ENCODE measurements at regions not wholly inside any gene's neighbourhood (a gene's known extent, or its start where the extent isn't known, plus 50 kb on each side); places are given as distances from the start of the nearest gene placed in this dataset.

DNA sequence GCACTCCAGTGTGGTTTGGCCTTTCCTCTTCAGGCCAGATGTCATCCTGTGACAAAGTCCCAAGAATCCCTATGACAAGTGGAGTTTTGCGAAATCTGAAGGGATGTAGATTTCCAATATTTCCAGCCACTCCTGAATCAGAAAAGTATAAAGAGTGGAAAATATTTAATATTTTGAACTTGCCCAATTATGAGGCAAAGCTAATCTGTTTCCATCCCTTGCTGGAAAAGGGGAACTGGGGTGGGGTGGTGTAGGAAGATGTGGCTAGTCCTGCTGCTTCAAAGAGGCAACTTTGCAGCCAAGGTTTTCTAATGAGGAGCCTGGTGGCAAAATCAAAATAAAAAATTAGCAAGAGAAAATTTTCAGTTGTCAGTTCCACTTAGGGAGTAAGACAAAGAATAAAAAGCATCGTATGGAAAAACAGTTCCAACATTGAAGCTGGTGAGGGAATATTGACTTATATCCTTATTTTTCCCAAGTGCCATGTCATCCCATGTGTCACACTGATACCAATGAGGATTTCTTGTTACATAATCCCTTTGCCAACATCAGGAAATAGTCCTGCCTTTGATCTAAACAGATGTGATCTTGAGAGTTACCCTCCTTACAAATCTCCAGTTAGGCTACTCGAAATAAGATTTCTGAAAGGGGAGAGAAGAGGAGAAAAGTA, 480.0 kb upstream of the JARID2 start:
- CTCF ChIA-PET: no interaction called here
- no peak overlapping the region for H3K4me3 ChIP-seq (replicated peaks in 1 of 2; ENCODE audit: low read depth in 1 of 2, low read length in 2 of 2)
- H3K79me2 ChIP-seq (ENCODE audit: insufficient read depth, low read length): no peaks in the 10 kb centered on the region
- no peak for DNase-seq (ENCODE audit: low read depth, low spot score)
- H3K4me2 ChIP-seq (ENCODE audit: low read length): 0 out of 2 replicates have a peak overlapping the region, but pooled peaks have one; percentile 16
- H3K9me3 ChIP-seq (ENCODE audit: control insufficient read depth in 1 of 2, insufficient read depth in 1 of 2, low read depth in 1 of 2, low read length in 2 of 2): no peaks in the 10 kb centered on the region
- H3K36me3 ChIP-seq (ENCODE audit: control insufficient read depth in 1 of 2, insufficient read depth in 2 of 2, low read length in 2 of 2): no peaks in the 10 kb centered on the region
- peaks cover 0 to 25% of the 10 kb centered on the region in 2 experiments; a peak in 2 of 4 replicates for H3K4me1 ChIP-seq (ENCODE audit: control insufficient read depth in 1 of 2, insufficient read depth in 2 of 2, low read length in 2 of 2)
- POLR2A ChIA-PET: no interaction called here
- no peak overlapping the region for H3K9ac ChIP-seq (ENCODE audit: low read length)
- RAD21 ChIA-PET (ENCODE audit: low non-redundant PET in 1 of 2, low total read pairs in 2 of 2, uncharacterized antibody in 2 of 2, unreplicated experiment in 2 of 2): no interaction called here
- H3K27me3 ChIP-seq (ENCODE audit: insufficient read depth, low read length): no peaks in the 10 kb centered on the region
- no peak overlapping the region for H2AFZ ChIP-seq (ENCODE audit: low read depth, low read length, poor library complexity, severe bottlenecking)
- H3K27ac ChIP-seq (ENCODE audit: low read depth, low read length): no peak overlapping the region
- no peaks in the 10 kb centered on the region for H4K20me1 ChIP-seq (ENCODE audit: insufficient read depth)
- intact Hi-C loops (cut with micrococcal nuclease): no loop called here
- no peaks in the 10 kb centered on the region for H3K9me2 ChIP-seq (ENCODE audit: insufficient read depth)
- ATAC-seq: no peak
- TF ChIP-seq POLR2AphosphoS5 (IDR thresholded peaks at IDR 0.05; ENCODE audit: low read depth, low read length) (no peak), ZNF274 (IDR thresholded peaks at IDR 0.05; ENCODE audit: low read depth, low read length) (no peak), FOSL1 (IDR thresholded peaks at IDR 0.05; ENCODE audit: low read depth) (no peak), ELF1 (IDR thresholded peaks at IDR 0.05; ENCODE audit: borderline replicate concordance, low read depth) (no peak), CBX3 (IDR thresholded peaks at IDR 0.05; ENCODE audit: low read depth) (no peak), CEBPB (IDR thresholded peaks at IDR 0.05; ENCODE audit: low read depth) (no peak), SP1 (IDR thresholded peaks at IDR 0.05; ENCODE audit: low read depth) (no peak), EZH2 (IDR thresholded peaks at IDR 0.05) (no peak), YY1 (IDR thresholded peaks at IDR 0.05; ENCODE audit: extremely low read depth, insufficient replicate concordance, low read depth, low read length) (no peak), RAD21 (IDR thresholded peaks at IDR 0.05; ENCODE audit: low read depth) (no peak), JUND (IDR thresholded peaks at IDR 0.05) (no peak), REST (IDR thresholded peaks at IDR 0.05; ENCODE audit: low read depth) (no peak), ZFX (IDR thresholded peaks at IDR 0.05) (no peak), POLR2A (IDR thresholded peaks at IDR 0.05; ENCODE audit: borderline replicate concordance, extremely low read depth, insufficient read depth, insufficient read length) (no peak), ATF3 (IDR thresholded peaks at IDR 0.05) (no peak), ZBTB33 (IDR thresholded peaks at IDR 0.05; ENCODE audit: extremely low read depth, insufficient replicate concordance, low read length) (no peak), EGR1 (IDR thresholded peaks at IDR 0.05; ENCODE audit: low read depth) (no peak), SRF (IDR thresholded peaks at IDR 0.05; ENCODE audit: low read depth) (no peak)
- TF ChIP-seq, protein P1, sequence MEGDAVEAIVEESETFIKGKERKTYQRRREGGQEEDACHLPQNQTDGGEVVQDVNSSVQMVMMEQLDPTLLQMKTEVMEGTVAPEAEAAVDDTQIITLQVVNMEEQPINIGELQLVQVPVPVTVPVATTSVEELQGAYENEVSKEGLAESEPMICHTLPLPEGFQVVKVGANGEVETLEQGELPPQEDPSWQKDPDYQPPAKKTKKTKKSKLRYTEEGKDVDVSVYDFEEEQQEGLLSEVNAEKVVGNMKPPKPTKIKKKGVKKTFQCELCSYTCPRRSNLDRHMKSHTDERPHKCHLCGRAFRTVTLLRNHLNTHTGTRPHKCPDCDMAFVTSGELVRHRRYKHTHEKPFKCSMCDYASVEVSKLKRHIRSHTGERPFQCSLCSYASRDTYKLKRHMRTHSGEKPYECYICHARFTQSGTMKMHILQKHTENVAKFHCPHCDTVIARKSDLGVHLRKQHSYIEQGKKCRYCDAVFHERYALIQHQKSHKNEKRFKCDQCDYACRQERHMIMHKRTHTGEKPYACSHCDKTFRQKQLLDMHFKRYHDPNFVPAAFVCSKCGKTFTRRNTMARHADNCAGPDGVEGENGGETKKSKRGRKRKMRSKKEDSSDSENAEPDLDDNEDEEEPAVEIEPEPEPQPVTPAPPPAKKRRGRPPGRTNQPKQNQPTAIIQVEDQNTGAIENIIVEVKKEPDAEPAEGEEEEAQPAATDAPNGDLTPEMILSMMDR (IDR thresholded peaks at IDR 0.05 in 2 of 3, conservative IDR thresholded peaks at IDR 0.05 in 1 of 3; ENCODE audit: borderline replicate concordance in 1 of 3, insufficient read depth in 1 of 3, low read depth in 2 of 3, low read length in 2 of 3): no peak
- BruUV-seq (replicated peaks): no TSS peak

Measured in HCT116 (cell line).